ENCODE measurements at regions not wholly inside any gene's neighbourhood (a gene's known extent, or its start where the extent isn't known, plus 50 kb on each side); places are given as distances from the start of the nearest gene placed in this dataset.
"Not testable (repeated sequence)": the region's sequence is repeated elsewhere in the genome, so short reads cannot be mapped to it uniquely, and the experiment has no call there.

GRCh38 chr10:47711428-47711827 is 52.0 kb downstream of the SYT15B start:
- DNase-seq (ENCODE audit: low spot score): not testable (repeated sequence)

DNA sequence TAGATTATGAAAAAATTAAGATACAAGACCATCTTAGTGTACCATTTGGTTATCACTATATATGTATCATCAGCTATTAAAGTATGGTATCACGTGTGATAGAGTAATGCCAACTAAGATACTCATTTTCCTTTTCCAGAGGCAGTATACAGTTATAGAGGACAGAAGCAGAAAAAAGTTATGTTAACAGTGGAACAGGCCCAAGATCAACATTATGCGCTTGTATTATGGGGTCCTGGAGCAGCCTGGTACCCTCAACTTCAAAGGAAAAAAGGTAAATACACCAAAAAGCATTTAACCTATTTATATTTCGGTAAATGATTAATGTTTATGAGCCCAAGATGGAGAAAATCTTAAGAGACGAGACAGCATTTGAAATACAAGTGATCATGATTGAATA is 52.9 kb downstream of the SYT15B start:
- not testable (repeated sequence) for DNase-seq (ENCODE audit: low spot score)

GRCh38 chr10:47705698-47706414 is 57.5 kb downstream of the SYT15B start:
- peak; percentile 5 for DNase-seq (ENCODE audit: low spot score)

DNA sequence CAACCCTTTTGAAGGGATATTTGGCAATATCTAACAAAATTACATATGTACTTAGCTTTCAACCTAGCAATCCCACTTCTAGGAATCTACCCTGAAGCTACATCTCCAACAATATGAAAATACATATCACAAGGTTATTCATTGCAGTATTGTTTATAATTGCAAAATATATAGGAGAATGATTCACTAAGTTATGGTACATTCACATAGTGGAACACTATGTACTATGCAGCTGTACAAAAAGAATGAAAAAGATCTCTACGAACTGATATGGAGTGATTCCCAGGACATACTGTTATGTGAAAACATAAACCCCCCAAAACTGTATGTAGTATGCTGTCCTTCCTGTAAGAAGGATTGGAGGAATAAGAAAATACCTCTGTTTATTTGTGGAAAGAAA is 62.1 kb downstream of the SYT15B start:
- not testable (repeated sequence) for DNase-seq (ENCODE audit: low spot score)

GRCh38 chr10:47699854-47700253 is 63.5 kb downstream of the SYT15B start:
- DNase-seq (ENCODE audit: low spot score): not testable (repeated sequence)

GRCh38 chr10:47696170-47696569 is 67.2 kb downstream of the SYT15B start:
- not testable (repeated sequence) for DNase-seq (ENCODE audit: low spot score)

DNA sequence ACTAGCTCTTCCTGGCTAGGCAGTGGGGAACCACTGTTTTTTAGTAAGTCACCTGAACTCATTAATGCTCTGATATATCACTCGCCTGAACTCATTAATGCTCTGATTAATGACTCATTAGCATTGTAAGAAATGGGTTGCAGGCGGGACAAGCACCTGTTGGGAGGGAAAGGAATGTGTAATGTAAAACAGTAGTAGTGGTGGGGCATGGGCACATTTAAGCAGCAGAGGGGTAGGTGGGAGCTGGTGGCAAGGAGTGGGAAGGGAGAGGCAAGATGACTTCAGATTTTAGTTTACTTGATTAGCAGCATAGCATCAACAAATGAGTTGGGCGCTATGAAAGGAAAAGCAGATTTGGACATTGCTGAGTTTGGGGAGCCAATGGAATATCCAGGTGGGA is 68.2 kb downstream of the SYT15B start:
- DNase-seq (ENCODE audit: low spot score): not testable (repeated sequence)

DNA sequence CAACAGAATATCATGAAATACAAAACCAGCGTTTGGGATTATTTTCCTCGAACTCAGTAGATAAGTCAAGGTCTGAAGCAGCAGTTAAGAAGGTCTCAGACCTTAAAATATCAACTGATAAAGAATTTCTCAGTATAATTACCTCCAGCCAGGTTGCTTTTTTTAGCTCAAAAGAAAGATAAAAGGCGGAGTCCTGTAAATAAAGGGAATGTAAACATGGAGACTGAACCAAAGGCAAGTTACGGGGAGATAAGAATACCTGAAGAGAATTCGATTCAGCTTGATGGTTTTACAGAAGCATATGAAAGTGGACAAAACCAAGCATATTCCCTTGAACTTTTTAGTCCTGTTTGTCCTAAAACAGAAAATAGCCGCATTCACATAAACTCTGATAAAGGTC is 73.1 kb downstream of the SYT15B start:
- DNase-seq (ENCODE audit: low spot score): not testable (repeated sequence)

DNA sequence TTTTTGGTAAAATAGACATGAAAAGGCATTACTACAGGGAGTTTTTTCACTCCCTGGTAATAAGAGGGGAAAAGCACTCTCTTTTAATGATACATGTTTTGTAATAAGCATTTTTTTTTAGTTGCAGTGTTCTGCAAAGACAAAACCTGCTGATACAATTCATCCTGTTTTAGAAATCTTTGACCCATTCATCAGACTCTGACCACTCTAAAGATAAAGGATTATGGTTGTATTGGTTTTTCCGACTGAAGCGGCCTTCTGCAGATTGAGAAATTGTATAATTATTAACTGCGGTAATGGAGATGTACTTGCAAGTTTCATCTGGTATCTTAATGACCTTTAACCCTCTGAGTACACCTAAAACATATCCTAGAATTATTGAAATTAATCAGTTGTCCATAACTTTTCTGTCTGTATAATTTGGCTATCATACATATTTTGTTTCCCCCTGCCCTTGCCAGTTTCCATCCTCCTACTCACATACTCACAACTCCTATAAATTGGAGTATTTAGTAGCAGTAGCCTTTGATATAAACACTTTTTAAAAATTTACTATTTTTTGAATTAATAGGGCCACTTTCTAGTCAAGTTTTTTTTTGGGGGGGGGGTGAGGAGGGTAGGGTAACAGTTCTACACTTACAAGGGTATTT is 79.4 kb downstream of the SYT15B start:
- not testable (repeated sequence) for DNase-seq (ENCODE audit: low spot score)

DNA sequence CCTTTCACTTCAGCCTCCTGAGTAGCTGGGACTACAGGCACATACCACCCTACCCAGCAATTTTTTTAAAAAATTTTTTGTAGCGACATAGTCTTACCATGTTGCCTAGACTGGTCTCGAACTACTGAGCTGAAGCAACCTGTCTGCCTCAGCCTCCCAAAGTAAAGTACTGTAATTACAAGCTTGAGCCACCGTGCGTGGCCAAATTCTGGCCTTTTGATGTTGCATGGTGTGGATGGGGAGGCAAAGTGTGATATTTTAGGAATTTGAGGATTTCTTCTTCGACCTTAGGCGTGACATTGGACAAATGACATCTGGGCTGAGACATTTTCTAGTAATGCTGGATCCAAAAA is 81.8 kb downstream of the SYT15B start:
- not testable (repeated sequence) for DNase-seq (ENCODE audit: low spot score)

- DNase-seq (ENCODE audit: low spot score): not testable (repeated sequence)
Measured at GRCh38 chr10:47680848-47681637, 82.3 kb downstream of the SYT15B start.

GRCh38 chr10:47676102-47676501 is 87.3 kb downstream of the SYT15B start:
- DNase-seq (ENCODE audit: low spot score): not testable (repeated sequence)

DNA sequence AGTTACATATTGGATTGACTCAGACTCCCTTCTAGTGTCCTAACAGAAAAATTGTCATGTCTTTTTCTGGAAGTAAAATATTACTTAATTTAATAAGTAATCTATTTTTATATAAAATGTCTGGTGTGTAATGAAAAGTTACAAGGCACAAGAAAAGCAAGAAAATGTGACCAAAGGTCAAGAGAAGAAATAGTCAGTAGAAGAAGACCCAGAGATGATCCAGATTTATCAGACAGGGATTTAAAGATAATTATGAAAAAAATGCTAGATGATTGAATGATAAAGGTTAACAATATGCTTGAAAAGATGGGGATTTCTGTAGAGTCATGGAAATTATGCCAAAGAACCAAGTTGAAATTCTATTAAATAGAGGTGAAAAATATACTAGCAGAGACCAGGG is 87.8 kb downstream of the SYT15B start:
- DNase-seq (ENCODE audit: low spot score): not testable (repeated sequence)

DNA sequence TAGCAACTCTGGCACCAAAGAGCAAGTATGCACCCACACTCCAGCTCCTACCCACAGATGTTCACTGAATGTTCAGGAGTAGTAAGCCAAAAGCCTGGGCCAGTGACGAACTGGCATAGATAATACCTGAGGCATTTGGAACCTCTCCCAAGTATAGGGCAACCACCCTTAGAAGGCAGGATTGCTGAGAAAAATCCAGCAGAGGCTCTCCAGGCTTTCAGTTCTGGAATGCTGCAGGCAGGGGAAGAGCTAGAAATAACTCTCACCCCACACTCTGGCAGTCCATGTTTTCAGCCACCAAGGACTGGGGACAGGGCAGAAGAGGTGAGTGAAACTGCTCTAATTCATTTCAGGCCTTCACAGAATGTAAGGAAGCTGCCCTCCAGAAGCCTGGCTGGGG is 90.3 kb downstream of the SYT15B start:
- DNase-seq (ENCODE audit: low spot score): not testable (repeated sequence)

DNA sequence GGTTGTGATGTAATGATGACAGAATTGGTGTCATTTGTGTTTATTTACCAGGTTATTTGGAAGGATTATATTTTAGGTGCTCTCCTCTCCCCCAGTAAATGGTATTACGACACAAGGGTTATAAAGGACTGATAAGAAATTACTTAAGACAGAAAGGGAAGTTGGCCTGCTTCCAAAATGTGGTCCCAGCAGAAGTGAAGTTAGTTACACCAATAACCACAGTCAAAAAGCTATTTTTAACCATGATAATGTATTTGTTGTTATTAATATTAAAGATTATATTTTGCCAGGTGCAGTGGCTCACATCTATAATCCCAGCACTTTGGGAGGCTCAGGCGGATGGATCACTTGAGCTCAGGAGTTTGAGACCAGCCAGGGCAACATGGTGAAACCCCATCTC is 92.5 kb downstream of the SYT15B start:
- not testable (repeated sequence) for DNase-seq (ENCODE audit: low spot score)

GRCh38 chr10:47661955-47662577 is 101.3 kb downstream of the SYT15B start:
- not testable (repeated sequence) for DNase-seq (ENCODE audit: low spot score)

- not testable (repeated sequence) for DNase-seq (ENCODE audit: low spot score)
Measured at GRCh38 chr10:47656732-47657131, 106.7 kb downstream of the SYT15B start.

DNA sequence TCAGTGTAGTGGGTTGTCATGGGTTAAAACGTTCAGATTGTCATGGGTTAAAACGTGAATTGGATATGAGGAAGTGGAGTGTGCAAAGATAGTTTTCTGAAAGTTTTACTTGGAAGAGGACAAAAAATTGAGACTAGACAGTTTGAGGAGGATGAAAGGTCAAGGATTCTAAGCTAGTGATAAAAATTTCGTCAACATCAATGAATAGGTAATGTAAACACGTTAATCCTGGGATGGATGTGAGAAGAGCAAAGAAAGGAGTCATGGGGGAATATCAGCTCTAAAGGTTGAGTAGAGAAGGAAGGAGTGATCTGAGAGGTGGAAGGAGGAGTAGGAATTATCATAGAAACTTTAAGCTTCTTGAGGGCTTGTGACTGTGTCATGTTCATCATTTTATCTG is 109.2 kb downstream of the SYT15B start:
- not testable (repeated sequence) for DNase-seq (ENCODE audit: low spot score)

- DNase-seq (ENCODE audit: low spot score): not testable (repeated sequence)
Measured at GRCh38 chr10:47648594-47648993, 114.8 kb downstream of the SYT15B start.

DNA sequence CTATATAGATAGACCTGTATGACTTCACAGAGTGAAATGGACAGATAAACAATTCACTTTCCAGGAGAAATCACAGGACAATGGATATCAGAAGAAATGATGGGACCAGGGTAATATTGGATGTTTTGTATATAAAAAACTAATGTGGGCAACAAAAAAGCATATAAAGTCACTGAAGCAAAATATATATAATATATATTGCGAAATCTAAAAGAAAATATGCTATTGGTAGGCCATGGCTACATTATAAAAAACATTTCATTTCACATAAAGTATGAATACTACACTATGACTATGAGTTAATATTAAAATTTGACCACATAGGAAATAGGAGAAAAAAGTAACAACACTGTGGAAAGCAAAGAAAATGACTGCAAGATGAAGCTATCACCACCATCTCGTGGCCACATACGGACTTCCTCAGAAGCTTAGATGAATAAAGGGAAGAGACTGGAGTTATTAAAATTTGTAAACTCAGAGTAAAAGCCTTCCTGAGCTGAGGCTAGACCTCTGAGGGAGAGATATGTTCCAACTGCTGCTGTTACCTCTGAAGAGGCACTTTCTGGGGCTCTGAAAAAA is 115.8 kb downstream of the SYT15B start:
- DNase-seq (ENCODE audit: low spot score): not testable (repeated sequence)

DNA sequence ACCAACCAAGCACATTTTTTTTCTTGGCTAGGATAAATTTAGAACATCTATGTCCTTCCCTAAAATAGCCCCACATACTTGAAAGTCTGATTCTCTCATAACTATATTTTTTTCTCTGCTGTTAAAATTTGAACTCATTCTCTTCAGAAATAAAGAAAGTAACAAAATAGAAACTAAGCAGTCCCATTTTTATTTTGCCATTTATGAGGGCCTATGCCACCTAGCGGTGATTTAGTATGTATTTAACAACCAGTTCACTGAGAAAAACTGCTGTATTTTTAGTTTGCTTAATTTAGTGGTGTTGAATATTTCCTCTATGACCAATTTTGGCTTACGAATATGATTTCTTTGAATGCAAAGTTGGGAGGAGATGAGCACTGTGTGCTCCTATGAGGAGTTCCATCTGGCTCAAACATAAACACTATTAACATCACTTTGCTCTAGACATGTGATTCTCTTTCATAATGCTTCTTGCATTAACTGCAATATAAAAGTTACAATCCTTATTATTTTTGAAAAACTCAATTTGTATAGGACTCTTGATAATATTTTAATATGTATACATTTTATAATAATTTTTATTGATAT is 116.6 kb downstream of the SYT15B start:
- DNase-seq (ENCODE audit: low spot score): not testable (repeated sequence)

Data from pons (tissue), 1 donor.